ENCODE measurements at regions not wholly inside any gene's neighbourhood (a gene's known extent, or its start where the extent isn't known, plus 50 kb on each side); places are given as distances from the start of the nearest gene placed in this dataset.

DNA sequence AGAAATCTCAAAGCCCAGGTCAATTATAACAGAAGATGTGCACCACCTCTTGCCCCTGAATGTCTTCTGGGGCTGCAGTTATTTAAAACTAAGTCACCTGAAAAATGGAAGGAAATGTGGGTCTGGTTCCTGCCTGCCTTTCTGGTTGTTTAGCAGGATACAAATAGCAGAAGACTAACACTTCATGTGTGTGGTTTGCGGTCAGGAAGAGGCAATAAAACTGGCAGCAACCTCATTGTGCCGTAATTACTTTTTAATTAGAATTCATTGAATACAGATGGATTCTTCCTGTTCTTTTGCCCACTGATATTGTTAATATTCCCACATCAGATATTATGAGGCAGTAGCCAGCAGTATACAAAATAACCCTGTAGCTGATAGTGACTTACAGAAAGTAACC lies 345.7 kb downstream of the ZNF326 start (continued):
- TF ChIP-seq, protein P1, sequence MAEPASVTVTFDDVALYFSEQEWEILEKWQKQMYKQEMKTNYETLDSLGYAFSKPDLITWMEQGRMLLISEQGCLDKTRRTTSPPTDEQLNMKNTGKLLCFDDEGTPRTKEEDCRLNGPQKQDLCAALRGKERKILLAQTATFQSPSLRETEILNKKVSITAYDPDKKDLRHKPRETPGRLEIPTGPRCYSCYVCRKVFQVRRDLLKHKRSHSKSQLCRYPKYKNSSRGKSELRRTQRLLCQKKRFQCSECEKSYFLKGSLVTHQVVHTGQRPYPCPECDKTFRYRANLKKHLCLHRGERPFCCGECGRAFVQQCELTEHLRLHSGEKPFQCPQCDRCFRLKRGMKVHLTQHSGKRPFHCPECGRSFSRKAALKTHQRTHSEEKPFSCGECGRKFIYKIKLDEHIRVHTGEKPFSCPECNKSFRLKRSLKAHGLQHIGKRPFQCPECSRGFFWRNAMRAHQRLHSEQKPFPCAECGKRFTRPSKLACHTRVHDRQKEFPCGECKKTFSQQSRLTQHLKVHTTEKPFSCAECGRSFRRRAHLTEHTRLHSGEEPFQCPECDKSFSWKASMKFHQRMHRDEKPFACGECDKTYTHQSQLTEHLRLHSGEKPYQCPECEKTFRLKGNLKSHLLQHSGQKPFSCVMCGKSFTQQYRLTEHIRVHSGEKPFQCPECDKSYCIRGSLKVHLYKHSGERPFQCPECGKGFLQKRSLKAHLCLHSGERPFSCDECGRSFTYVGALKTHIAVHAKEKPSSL (CRISPR knock-in tag; conservative IDR thresholded peaks at IDR 0.05) = no peak
- TF ChIP-seq CREM (CRISPR knock-in tag; IDR thresholded peaks at IDR 0.05) = no peak

DNA sequence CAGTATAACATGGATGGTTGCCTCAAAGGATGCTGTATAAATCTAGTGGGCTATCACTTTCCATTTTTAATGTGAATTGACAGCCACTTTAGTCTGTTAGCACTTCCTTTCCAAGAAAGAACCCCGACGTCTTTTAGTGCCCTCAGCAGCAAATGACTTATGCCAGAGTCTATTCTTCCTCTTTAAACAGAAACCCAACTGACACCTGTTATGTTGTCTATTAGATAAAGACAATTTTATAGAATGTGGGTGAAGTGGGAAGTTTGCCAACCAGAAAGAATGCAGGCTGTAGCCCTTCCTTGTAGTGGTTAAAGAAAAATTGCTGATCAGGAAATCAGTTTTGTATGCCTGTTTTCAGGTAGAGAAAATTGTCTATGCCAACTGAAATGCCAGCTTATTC lies 344.9 kb downstream of the ZNF326 start:
- H3K36me3 Mint-ChIP-seq = no peaks in the 10 kb centered on the region
- POLR2A ChIA-PET = no interaction called here
- no peak overlapping the region for H3K27ac Mint-ChIP-seq
- H3K9me3 Mint-ChIP-seq = no peaks in the 10 kb centered on the region
- no peaks in the 10 kb centered on the region for H3K27me3 Mint-ChIP-seq (ENCODE audit: low read depth)
- ATAC-seq = no peak
- no peak for TF ChIP-seq GTF2I (CRISPR knock-in tag; conservative IDR thresholded peaks at IDR 0.05)
- no peak for TF ChIP-seq TEAD1 (CRISPR knock-in tag; IDR thresholded peaks at IDR 0.05)
- no peak for TF ChIP-seq PRRX2 (CRISPR knock-in tag; IDR thresholded peaks at IDR 0.05)
- TF ChIP-seq, protein P2, sequence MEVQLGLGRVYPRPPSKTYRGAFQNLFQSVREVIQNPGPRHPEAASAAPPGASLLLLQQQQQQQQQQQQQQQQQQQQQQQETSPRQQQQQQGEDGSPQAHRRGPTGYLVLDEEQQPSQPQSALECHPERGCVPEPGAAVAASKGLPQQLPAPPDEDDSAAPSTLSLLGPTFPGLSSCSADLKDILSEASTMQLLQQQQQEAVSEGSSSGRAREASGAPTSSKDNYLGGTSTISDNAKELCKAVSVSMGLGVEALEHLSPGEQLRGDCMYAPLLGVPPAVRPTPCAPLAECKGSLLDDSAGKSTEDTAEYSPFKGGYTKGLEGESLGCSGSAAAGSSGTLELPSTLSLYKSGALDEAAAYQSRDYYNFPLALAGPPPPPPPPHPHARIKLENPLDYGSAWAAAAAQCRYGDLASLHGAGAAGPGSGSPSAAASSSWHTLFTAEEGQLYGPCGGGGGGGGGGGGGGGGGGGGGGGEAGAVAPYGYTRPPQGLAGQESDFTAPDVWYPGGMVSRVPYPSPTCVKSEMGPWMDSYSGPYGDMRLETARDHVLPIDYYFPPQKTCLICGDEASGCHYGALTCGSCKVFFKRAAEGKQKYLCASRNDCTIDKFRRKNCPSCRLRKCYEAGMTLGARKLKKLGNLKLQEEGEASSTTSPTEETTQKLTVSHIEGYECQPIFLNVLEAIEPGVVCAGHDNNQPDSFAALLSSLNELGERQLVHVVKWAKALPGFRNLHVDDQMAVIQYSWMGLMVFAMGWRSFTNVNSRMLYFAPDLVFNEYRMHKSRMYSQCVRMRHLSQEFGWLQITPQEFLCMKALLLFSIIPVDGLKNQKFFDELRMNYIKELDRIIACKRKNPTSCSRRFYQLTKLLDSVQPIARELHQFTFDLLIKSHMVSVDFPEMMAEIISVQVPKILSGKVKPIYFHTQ (CRISPR knock-in tag; IDR thresholded peaks at IDR 0.05) = no peak
- TF ChIP-seq TP53 (CRISPR knock-in tag; IDR thresholded peaks at IDR 0.05) = no peak
- TF ChIP-seq, protein P3, sequence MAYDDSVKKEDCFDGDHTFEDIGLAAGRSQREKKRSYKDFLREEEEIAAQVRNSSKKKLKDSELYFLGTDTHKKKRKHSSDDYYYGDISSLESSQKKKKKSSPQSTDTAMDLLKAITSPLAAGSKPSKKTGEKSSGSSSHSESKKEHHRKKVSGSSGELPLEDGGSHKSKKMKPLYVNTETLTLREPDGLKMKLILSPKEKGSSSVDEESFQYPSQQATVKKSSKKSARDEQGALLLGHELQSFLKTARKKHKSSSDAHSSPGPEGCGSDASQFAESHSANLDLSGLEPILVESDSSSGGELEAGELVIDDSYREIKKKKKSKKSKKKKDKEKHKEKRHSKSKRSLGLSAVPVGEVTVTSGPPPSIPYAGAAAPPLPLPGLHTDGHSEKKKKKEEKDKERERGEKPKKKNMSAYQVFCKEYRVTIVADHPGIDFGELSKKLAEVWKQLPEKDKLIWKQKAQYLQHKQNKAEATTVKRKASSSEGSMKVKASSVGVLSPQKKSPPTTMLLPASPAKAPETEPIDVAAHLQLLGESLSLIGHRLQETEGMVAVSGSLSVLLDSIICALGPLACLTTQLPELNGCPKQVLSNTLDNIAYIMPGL (CRISPR knock-in tag; IDR thresholded peaks at IDR 0.05) = no peak
- no peak for TF ChIP-seq ZBTB21 (CRISPR knock-in tag; IDR thresholded peaks at IDR 0.05; ENCODE audit: borderline replicate concordance)
- TF ChIP-seq ZNF121 (CRISPR knock-in tag; IDR thresholded peaks at IDR 0.05) = no peak
- no peak for TF ChIP-seq ZNF232 (CRISPR knock-in tag; IDR thresholded peaks at IDR 0.05)
- TF ChIP-seq, protein P4, sequence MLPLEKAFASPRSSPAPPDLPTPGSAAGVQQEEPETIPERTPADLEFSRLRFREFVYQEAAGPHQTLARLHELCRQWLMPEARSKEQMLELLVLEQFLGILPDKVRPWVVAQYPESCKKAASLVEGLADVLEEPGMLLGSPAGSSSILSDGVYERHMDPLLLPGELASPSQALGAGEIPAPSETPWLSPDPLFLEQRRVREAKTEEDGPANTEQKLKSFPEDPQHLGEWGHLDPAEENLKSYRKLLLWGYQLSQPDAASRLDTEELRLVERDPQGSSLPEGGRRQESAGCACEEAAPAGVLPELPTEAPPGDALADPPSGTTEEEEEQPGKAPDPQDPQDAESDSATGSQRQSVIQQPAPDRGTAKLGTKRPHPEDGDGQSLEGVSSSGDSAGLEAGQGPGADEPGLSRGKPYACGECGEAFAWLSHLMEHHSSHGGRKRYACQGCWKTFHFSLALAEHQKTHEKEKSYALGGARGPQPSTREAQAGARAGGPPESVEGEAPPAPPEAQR (CRISPR knock-in tag; IDR thresholded peaks at IDR 0.05) = no peak
- no peak for TF ChIP-seq JUN (CRISPR knock-in tag; IDR thresholded peaks at IDR 0.05)
- H3K4me1 Mint-ChIP-seq = no peaks in the 10 kb centered on the region
- H3K4me3 Mint-ChIP-seq = no peak overlapping the region
- CTCF ChIA-PET = no interaction called here
- no peak for DNase-seq (ENCODE audit: low spot score)

DNA sequence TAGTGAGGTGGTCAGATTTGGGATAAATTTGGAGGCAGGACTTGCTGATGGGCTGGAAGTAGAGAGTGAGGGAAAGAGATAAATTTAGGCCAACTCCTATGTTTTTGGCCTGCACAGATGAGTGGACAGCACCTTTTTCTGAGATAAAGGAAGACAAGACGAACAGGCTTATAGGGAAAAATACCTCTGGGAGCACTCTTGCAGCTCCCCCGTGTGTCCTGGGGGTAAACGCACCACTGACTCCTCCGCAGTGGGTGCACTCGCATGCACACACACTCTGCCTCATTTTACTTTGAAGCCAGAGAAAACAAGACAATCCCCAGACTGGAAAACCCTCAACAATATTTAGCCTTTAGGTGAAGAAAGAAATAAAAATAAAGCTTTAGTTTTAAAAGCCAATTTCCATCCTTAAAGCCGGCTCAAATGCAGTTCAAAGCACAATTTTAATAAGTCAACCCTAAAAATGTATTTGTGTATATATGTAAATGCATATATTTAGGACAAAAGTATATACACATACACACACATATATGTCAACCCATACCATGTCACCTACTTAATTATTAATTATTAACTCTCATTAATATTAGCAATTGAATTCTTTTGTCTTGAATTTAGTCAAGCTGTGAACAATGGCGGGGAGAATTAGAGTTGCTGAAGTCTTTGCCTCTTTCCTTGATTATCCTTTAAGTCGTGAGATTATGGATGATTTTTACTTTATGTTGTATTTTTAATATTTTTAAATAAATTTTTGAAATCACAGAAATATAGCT lies 341.8 kb downstream of the ZNF326 start:
- no peaks in the 10 kb centered on the region for H3K36me3 Mint-ChIP-seq
- no peak overlapping the region for H3K27ac Mint-ChIP-seq
- H3K4me1 Mint-ChIP-seq = peaks cover 3% of the 10 kb centered on the region; the same call in 1 of the 2 replicates
- ATAC-seq (peak; percentile 46), DNase-seq (ENCODE audit: low spot score) (no peak)
- TF ChIP-seq FOXK1 (CRISPR knock-in tag; IDR thresholded peaks at IDR 0.05) (no peak), FOXJ3 (CRISPR knock-in tag; IDR thresholded peaks at IDR 0.05; ENCODE audit: borderline replicate concordance) (no peak), SMAD3 (CRISPR knock-in tag; IDR thresholded peaks at IDR 0.05; ENCODE audit: borderline replicate concordance) (no peak), EMX1 (CRISPR knock-in tag; IDR thresholded peaks at IDR 0.05) (no peak), ZNF416 (CRISPR knock-in tag; IDR thresholded peaks at IDR 0.05) (no peak), NFATC4 (CRISPR knock-in tag; IDR thresholded peaks at IDR 0.05) (no peak), JUN (CRISPR knock-in tag; IDR thresholded peaks at IDR 0.05) (no peak), MYBL2 (CRISPR knock-in tag; IDR thresholded peaks at IDR 0.05) (no peak), NFYB (CRISPR knock-in tag; conservative IDR thresholded peaks at IDR 0.05; ENCODE audit: low read depth) (no peak)
- peaks cover 4% of the 10 kb centered on the region for H3K9me3 Mint-ChIP-seq
- H3K4me3 Mint-ChIP-seq = no peak overlapping the region
- ChIA-PET CTCF (interaction anchor here (1.4 kb wide), 1 partner anchor 204 kb away, joined by 3 read pairs; no protein-coding TSS in a partner anchor), POLR2A (no interaction called here)
- no peaks in the 10 kb centered on the region for H3K27me3 Mint-ChIP-seq (ENCODE audit: low read depth)

All from WTC11 (cell line).